HepG2 (cell line): ENCODE measurements at regions not wholly inside any gene's neighbourhood (a gene's known extent, or its start where the extent isn't known, plus 50 kb on each side); places are given as distances from the start of the nearest gene placed in this dataset.

Experiments used
- ATAC-seq: fragments of 200-7000 bp; cut with Tn5 transposase; 3 replicates; pipeline ENCODE4 v1.9.1; 2020; ENCODE audit warnings: mild to moderate bottlenecking, moderate library complexity
- BruUV-seq: library from RNA; stranded (reverse); fragments of 400-500 nt; replicated peaks from 2 replicates; lab custom pipeline; 2021; lab: Mats Ljungman, UMichigan
- CTCF ChIA-PET: fragments of 300-600 bp; formaldehyde crosslinking; extraction: SDS; loops from one replicate; lab custom pipeline; 2021; ENCODE audit warnings: low total read pairs, inconsistent platforms, low intra/inter-chr PET ratio; lab: Yijun Ruan, JAX
- POLR2A ChIA-PET: fragments of 350-600 bp; sonication (Branson Sonifier 250); formaldehyde crosslinking; loops from one replicate; lab custom pipeline; 2020; ENCODE audit warnings: antibody characterized with exemption, inconsistent platforms; lab: Yijun Ruan, JAX
- DNase-seq: peaks from one replicate; pipeline ENCODE4 v3.0.0-alpha.2; 2015; ENCODE audit warnings: low spot score
- FAIRE-seq: peaks from 3 replicates; lab custom pipeline; 2011; peaks lifted over from hg19 to GRCh38; lab: Jason Lieb, UNC
- H2AFZ ChIP-seq: one replicate; pipeline ENCODE4 v1.6.1; 2011; ENCODE audit warnings: low read length, inconsistent platforms
- H3K27ac ChIP-seq: fragments of 300-600 bp; 3 replicates; pipeline ENCODE4 v1.8.0; 2011; ENCODE audit warnings: mixed run types, mild to moderate bottlenecking, mixed read lengths, low read length, inconsistent platforms; ENCODE audit not compliant: insufficient read depth; ENCODE audit errors: extremely low read length
- H3K27me3 ChIP-seq, 2 experiments: fragments of 200-600 bp in 1 of 2; 2 replicates in 1 of 2; 3 replicates in 1 of 2; pipeline versions ENCODE4 v1.6.0 to v1.8.0; 2011; ENCODE audit warnings: low read length in 2 of 2, mild to moderate bottlenecking in 2 of 2, moderate library complexity in 2 of 2, inconsistent platforms in 1 of 2; ENCODE audit not compliant: insufficient read depth in 2 of 2, control insufficient read depth in 1 of 2
- H3K36me3 ChIP-seq, 2 experiments: fragments of 200-600 bp in 1 of 2; replicated peaks in 1 of 2; 2 replicates in 1 of 2; 3 replicates in 1 of 2; pipeline versions ENCODE4 v1.5.1 to v1.8.0; 2011; ENCODE audit warnings: low read length in 2 of 2, inconsistent platforms in 1 of 2; ENCODE audit not compliant: insufficient read depth in 2 of 2, control insufficient read depth in 1 of 2
- H3K4me1 ChIP-seq: 2 replicates; pipeline ENCODE4 v1.5.1; 2012; ENCODE audit warnings: low read length, inconsistent platforms; ENCODE audit not compliant: insufficient read depth
- H3K4me2 ChIP-seq: 2 replicates; pipeline ENCODE4 v1.6.0; 2011; ENCODE audit warnings: low read depth, low read length, inconsistent platforms
- H3K4me3 ChIP-seq, 3 experiments: fragments of 200-600 bp in 1 of 3; sonication (generic), shearing (Covaris generic) in 1 of 3; replicated peaks in 1 of 3; 2 replicates each; pipeline ENCODE4 v1.5.1; 2011 to 2016; ENCODE audit warnings: low read length in 3 of 3, inconsistent platforms in 2 of 3, low read depth in 2 of 3, mild to moderate bottlenecking in 2 of 3, control low read depth in 1 of 3, mixed read lengths in 1 of 3; ENCODE audit not compliant: insufficient read depth in 1 of 3
- H3K79me2 ChIP-seq: one replicate; pipeline ENCODE4 v1.6.1; 2011; ENCODE audit warnings: low read length, inconsistent platforms; ENCODE audit not compliant: insufficient read depth
- H3K9ac ChIP-seq: 2 replicates; pipeline ENCODE4 v1.6.0; 2011; ENCODE audit warnings: mild to moderate bottlenecking, low read depth, low read length, inconsistent platforms; ENCODE audit not compliant: insufficient read depth
- H3K9me3 ChIP-seq: 2 replicates; pipeline ENCODE4 v1.5.1; 2012; ENCODE audit warnings: mild to moderate bottlenecking, low read length
- H4K20me1 ChIP-seq: 2 replicates; pipeline ENCODE4 v1.6.0; 2011; ENCODE audit warnings: inconsistent platforms, mild to moderate bottlenecking, low read length, moderate library complexity; ENCODE audit not compliant: insufficient read depth
- ATF7-NPFF ChIP-seq: sonication (generic); formaldehyde crosslinking; IDR thresholded peaks from 2 replicates; pipeline ENCODE4 v1.8.1; 2023; ENCODE audit warnings: mild to moderate bottlenecking, low read depth, missing genetic modification reagents, moderate library complexity
- GTF2F1 ChIP-seq: fragments of 150-350 bp; IDR thresholded peaks from 2 replicates; pipeline ENCODE4 v1.6.1; 2014; ENCODE audit warnings: low read length
- KMT2A ChIP-seq: sonication (generic); formaldehyde crosslinking; IDR thresholded peaks from 2 replicates; pipeline ENCODE4 v1.4.0; 2020; ENCODE audit warnings: missing genetic modification reagents
- NFATC3 ChIP-seq: sonication (generic); formaldehyde crosslinking; IDR thresholded peaks from 2 replicates; pipeline ENCODE4 v1.5.1; 2020; ENCODE audit warnings: mild to moderate bottlenecking, missing genetic modification reagents
- NFRKB ChIP-seq: fragments of 450-650 bp; IDR thresholded peaks from 2 replicates; pipeline ENCODE4 v1.6.1; 2017
- PAF1 ChIP-seq: IDR thresholded peaks from 2 replicates; pipeline ENCODE4 v1.6.1; 2016; ENCODE audit warnings: missing genetic modification reagents, missing compliant biosample characterization
- SAFB2 ChIP-seq: sonication (generic); formaldehyde crosslinking; IDR thresholded peaks from 2 replicates; pipeline ENCODE4 v1.5.1; 2020; ENCODE audit warnings: missing genetic modification reagents, low read depth, mild to moderate bottlenecking, borderline replicate concordance
- SMARCE1 ChIP-seq: fragments of 450-650 bp; IDR thresholded peaks from 2 replicates; pipeline ENCODE4 v1.6.1; 2017; ENCODE audit warnings: borderline replicate concordance
- ZGPAT ChIP-seq: IDR thresholded peaks from 2 replicates; pipeline ENCODE4 v1.6.1; 2016; ENCODE audit warnings: mild to moderate bottlenecking
- ZKSCAN1 ChIP-seq: fragments of 150-350 bp; IDR thresholded peaks from 2 replicates; pipeline ENCODE4 v1.6.1; 2014; ENCODE audit warnings: low read length
- ZMYM3 ChIP-seq: sonication (generic); formaldehyde crosslinking; IDR thresholded peaks from 2 replicates; pipeline ENCODE4 v1.5.1; 2020; ENCODE audit warnings: mild to moderate bottlenecking, missing genetic modification reagents
- ZNF441 ChIP-seq: sonication (generic); formaldehyde crosslinking; IDR thresholded peaks from 2 replicates; pipeline ENCODE4 v1.7.0; 2021; ENCODE audit warnings: missing genetic modification reagents, borderline replicate concordance
- ZNF580 ChIP-seq: IDR thresholded peaks from 2 replicates; pipeline ENCODE4 v1.6.1; 2016; ENCODE audit warnings: low read depth, borderline replicate concordance
- ZNF768 ChIP-seq: sonication (generic); formaldehyde crosslinking; IDR thresholded peaks from 2 replicates; pipeline ENCODE4 v1.4.0; 2020; ENCODE audit warnings: missing genetic modification reagents
- ZNF776 ChIP-seq: sonication (generic); formaldehyde crosslinking; IDR thresholded peaks from 2 replicates; pipeline ENCODE4 v1.4.0; 2020; ENCODE audit warnings: mild to moderate bottlenecking, missing genetic modification reagents
- ZNF816 ChIP-seq: sonication (generic); formaldehyde crosslinking; IDR thresholded peaks from 2 replicates; pipeline ENCODE4 v1.8.0; 2022; ENCODE audit warnings: missing genetic modification reagents, mild to moderate bottlenecking, borderline replicate concordance
- WGBS: methylation state at CpG from one replicate; pipeline ENCODE4 v1.1.6; 2017; ENCODE audit warnings: low lambda C conversion rate; 5-methylcytosine and 5-hydroxymethylcytosine counted together
- in situ Hi-C: cut with HindIII; loops from 2 replicates; pipeline ENCODE4 v1.10.0; 2017; ENCODE audit warnings: low pct_unique_long_range_greater_than_20kb; ENCODE audit not compliant: extremely low pct_ligation_motif_present
- intact Hi-C: fragments of 100-400 bp; cut with micrococcal nuclease; formaldehyde crosslinking; loops from one replicate; pipeline ENCODE4 v1.10.0; 2022; ENCODE audit not compliant: unreplicated experiment

GRCh38 chr14:100671386-100671901 lies 55.2 kb upstream of the DLK1 start:
- no TSS peak for BruUV-seq
- H3K36me3 ChIP-seq, result no peaks in the 10 kb centered on the region
- in situ Hi-C loops (no loop called here), intact Hi-C loops (no loop called here)
- H3K4me2 ChIP-seq, result no peak overlapping the region
- no peak overlapping the region for H3K9ac ChIP-seq
- H2AFZ ChIP-seq, result no peak overlapping the region
- ATAC-seq, result no peak
- POLR2A ChIA-PET, result interaction anchor here (0.6 to 0.9 kb wide), 2 partner anchors 146 to 1036 kb away, joined by 3 read pairs; no protein-coding TSS in a partner anchor
- DNase-seq, result no peak
- peaks cover 100% of the 10 kb centered on the region for H3K4me1 ChIP-seq
- H3K4me3 ChIP-seq, result no peak overlapping the region
- H3K27ac ChIP-seq, result no peak overlapping the region
- FAIRE-seq, result no peak
- CTCF ChIA-PET, result no interaction called here
- H3K79me2 ChIP-seq, result no peaks in the 10 kb centered on the region
- no peaks in the 10 kb centered on the region for H3K9me3 ChIP-seq
- 73% methylated on average over 6 of the region's 6 CpGs for WGBS
- H3K27me3 ChIP-seq, result no peaks in the 10 kb centered on the region
- TF ChIP-seq PAF1 (CRISPR knock-in tag) (no peak), ZGPAT (no peak), NFRKB (no peak), SMARCE1 (no peak), SAFB2 (CRISPR knock-in tag) (no peak), ZNF580 (no peak), GTF2F1 (no peak), NFATC3 (CRISPR knock-in tag) (no peak), ZNF776 (CRISPR knock-in tag) (no peak), ZNF816 (CRISPR knock-in tag) (no peak), ZMYM3 (CRISPR knock-in tag) (peak; percentile 68), ZKSCAN1 (peak; percentile 61; the same call in 1 of the 2 replicates), KMT2A (CRISPR knock-in tag) (no peak), ZNF441 (CRISPR knock-in tag) (no peak), ATF7-NPFF (CRISPR knock-in tag) (no peak), ZNF768 (CRISPR knock-in tag) (peak; percentile 90; the same call in 1 of the 2 replicates)
- no peaks in the 10 kb centered on the region for H4K20me1 ChIP-seq
